Panc1 (cell line): ENCODE measurements at regions not wholly inside any gene's neighbourhood (a gene's known extent, or its start where the extent isn't known, plus 50 kb on each side); places are given as distances from the start of the nearest gene placed in this dataset.
A peak's percentile ranks its signal among the peaks of the same experiment; 100 is the strongest.

Experiments used
- ATAC-seq: fragments of 200-7000 bp; cut with Tn5 transposase; 2 replicates; pipeline ENCODE4 v1.9.1; 2020; ENCODE audit warnings: mild to moderate bottlenecking, moderate library complexity
- BruUV-seq: library from RNA; stranded (reverse); fragments of 400-500 nt; replicated peaks from 2 replicates; lab custom pipeline; 2021; lab: Mats Ljungman, UMichigan
- CTCF ChIA-PET: fragments of 300-600 bp; sonication (Branson Sonifier 250); formaldehyde crosslinking; loops from one replicate; lab custom pipeline; 2022; ENCODE audit warnings: antibody characterized with exemption; lab: Charles Lee
- POLR2A ChIA-PET: fragments of 300-600 bp; sonication (Branson Sonifier 250); formaldehyde crosslinking; loops from one replicate; lab custom pipeline; 2022; ENCODE audit warnings: antibody characterized with exemption; lab: Charles Lee
- DNase-seq: peaks from one replicate; pipeline ENCODE4 v3.0.0-alpha.2; 2010; ENCODE audit warnings: low read depth, low spot score
- H3K27ac ChIP-seq: 2 replicates; pipeline ENCODE4 v1.5.1; 2011; ENCODE audit warnings: mild to moderate bottlenecking, low read length, inconsistent platforms
- H3K27me3 ChIP-seq: fragments of 200-500 bp; sonication (Bioruptor generic); 2 replicates; pipeline ENCODE4 v1.6.0; 2014; ENCODE audit warnings: low read length, inconsistent platforms; ENCODE audit not compliant: control insufficient read depth, insufficient read depth
- H3K36me3 ChIP-seq: fragments of 200-500 bp; sonication (Bioruptor generic); 2 replicates; pipeline ENCODE4 v1.5.1; 2014; ENCODE audit warnings: inconsistent platforms, mild to moderate bottlenecking, low read length, moderate library complexity; ENCODE audit not compliant: control insufficient read depth, insufficient read depth
- H3K4me1 ChIP-seq: 2 replicates; pipeline ENCODE4 v1.5.1; 2011; ENCODE audit warnings: inconsistent platforms, mild to moderate bottlenecking, low read length, moderate library complexity; ENCODE audit not compliant: control insufficient read depth, insufficient read depth
- H3K4me3 ChIP-seq, 2 experiments: 2 replicates each; pipeline ENCODE4 v1.5.1; 2011 to 2012; ENCODE audit warnings: low read depth in 2 of 2, low read length in 2 of 2, mild to moderate bottlenecking in 2 of 2, inconsistent platforms in 1 of 2, moderate library complexity in 1 of 2
- H3K9me3 ChIP-seq: fragments of 200-500 bp; sonication (Bioruptor generic); 2 replicates; pipeline ENCODE4 v1.5.1; 2014; ENCODE audit warnings: low read depth, mild to moderate bottlenecking, inconsistent platforms, low read length, moderate library complexity; ENCODE audit not compliant: control insufficient read depth, insufficient read depth
- POLR2AphosphoS5 ChIP-seq: IDR thresholded peaks from 2 replicates; pipeline ENCODE4 v1.6.1; 2012; ENCODE audit warnings: mild to moderate bottlenecking, low read depth, low read length, moderate library complexity
- REST ChIP-seq, 2 experiments: IDR thresholded peaks; 2 replicates each; pipeline ENCODE4 v1.6.1; 2011 to 2012; ENCODE audit warnings: low read depth in 2 of 2, control low read depth in 1 of 2, low read length in 1 of 2, mild to moderate bottlenecking in 1 of 2, moderate library complexity in 1 of 2; ENCODE audit not compliant: insufficient read depth in 1 of 2
- SIN3A ChIP-seq: IDR thresholded peaks from 2 replicates; pipeline ENCODE4 v1.6.1; 2012; ENCODE audit warnings: low read depth, mild to moderate bottlenecking, low read length, moderate library complexity, borderline replicate concordance; ENCODE audit not compliant: insufficient read depth
- in situ Hi-C: cut with HindIII; loops from 2 replicates; pipeline ENCODE4 v1.10.0; 2016; ENCODE audit warnings: low sequenced_read_pairs, low pct_unique_long_range_greater_than_20kb
- intact Hi-C: fragments of 100-400 bp; cut with micrococcal nuclease; formaldehyde crosslinking; loops from one replicate; pipeline ENCODE4 v1.10.0; 2022; ENCODE audit not compliant: unreplicated experiment
- TF ChIP-seq, protein P1 (sequence below): fragments of 450-650 bp; IDR thresholded peaks from 2 replicates; pipeline ENCODE4 v1.5.1; 2017; ENCODE audit warnings: mild to moderate bottlenecking

DNA sequence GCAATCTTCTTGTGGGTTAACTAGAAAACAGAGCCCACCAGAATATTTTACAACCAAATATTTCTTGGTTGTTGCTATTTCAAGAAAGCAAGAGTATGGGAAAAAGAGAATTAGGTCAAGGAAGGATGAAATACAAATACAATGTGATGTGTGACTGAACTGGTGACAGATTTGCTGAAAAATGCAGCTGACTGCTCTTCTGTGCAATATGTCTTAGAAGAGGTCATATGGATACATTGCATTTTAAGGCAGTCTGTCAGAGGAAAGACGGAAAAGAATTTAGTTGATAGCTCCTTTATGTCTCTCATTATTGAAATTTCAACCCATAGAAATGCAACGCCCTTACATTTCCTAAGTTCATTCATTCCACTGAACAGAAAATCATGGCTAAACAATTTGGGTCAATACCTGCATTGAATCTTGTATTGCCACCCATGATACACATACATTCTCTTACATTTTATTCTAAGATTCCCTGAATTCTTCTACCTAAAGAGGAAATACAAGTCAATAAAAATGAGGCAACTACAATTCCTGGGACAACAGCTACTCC is 423.1 kb downstream of the ADAM29 start:
- no peak for DNase-seq
- ChIA-PET CTCF (no interaction called here), POLR2A (no interaction called here)
- Histone ChIP-seq H3K4me3 (no peak overlapping the region), H3K36me3 (no peaks in the 10 kb centered on the region), H3K27me3 (no peaks in the 10 kb centered on the region), H3K27ac (no peak overlapping the region), H3K9me3 (no peaks in the 10 kb centered on the region), H3K4me1 (no peaks in the 10 kb centered on the region)
- no peak for ATAC-seq
- BruUV-seq, result no TSS peak
- TF ChIP-seq, protein P1, sequence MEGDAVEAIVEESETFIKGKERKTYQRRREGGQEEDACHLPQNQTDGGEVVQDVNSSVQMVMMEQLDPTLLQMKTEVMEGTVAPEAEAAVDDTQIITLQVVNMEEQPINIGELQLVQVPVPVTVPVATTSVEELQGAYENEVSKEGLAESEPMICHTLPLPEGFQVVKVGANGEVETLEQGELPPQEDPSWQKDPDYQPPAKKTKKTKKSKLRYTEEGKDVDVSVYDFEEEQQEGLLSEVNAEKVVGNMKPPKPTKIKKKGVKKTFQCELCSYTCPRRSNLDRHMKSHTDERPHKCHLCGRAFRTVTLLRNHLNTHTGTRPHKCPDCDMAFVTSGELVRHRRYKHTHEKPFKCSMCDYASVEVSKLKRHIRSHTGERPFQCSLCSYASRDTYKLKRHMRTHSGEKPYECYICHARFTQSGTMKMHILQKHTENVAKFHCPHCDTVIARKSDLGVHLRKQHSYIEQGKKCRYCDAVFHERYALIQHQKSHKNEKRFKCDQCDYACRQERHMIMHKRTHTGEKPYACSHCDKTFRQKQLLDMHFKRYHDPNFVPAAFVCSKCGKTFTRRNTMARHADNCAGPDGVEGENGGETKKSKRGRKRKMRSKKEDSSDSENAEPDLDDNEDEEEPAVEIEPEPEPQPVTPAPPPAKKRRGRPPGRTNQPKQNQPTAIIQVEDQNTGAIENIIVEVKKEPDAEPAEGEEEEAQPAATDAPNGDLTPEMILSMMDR, result no peak
- TF ChIP-seq REST (IDR thresholded peaks at IDR 0.05; ENCODE audit: insufficient read depth in 1 of 2, low read depth in 2 of 2, low read length in 1 of 2) (no peak), SIN3A (no peak), POLR2AphosphoS5 (no peak)
- intact Hi-C loops, result no loop called here
- in situ Hi-C loops, result no loop called here

DNA sequence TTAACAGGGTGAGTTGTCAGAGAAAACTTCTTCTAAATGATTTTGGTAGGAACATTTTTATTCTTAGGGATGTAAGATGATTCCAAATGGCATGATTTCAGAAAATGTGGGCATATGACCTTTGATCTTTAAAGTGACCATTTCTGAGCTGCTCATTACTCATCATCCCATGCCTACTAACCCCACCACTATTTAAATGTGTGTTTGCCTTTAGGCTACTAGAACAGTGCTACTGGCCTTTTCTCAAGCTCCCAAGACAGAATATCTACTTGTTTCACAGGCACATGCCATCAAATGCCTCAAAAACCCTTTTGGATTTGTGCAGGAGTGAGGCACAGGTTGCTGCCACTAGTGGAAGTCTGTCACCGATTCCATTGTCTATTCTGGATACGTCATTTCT is 428.2 kb downstream of the ADAM29 start:
- H3K9me3 ChIP-seq, result no peaks in the 10 kb centered on the region
- TF ChIP-seq POLR2AphosphoS5, result no peak
- TF ChIP-seq SIN3A, result no peak
- TF ChIP-seq, protein P1, result no peak
- no peak overlapping the region for H3K27ac ChIP-seq
- no peak overlapping the region for H3K4me3 ChIP-seq
- no peaks in the 10 kb centered on the region for H3K36me3 ChIP-seq
- no TSS peak for BruUV-seq
- DNase-seq (peak; percentile 10), ATAC-seq (no peak)
- H3K27me3 ChIP-seq, result no peaks in the 10 kb centered on the region
- POLR2A ChIA-PET, result no interaction called here
- in situ Hi-C loops (no loop called here), intact Hi-C loops (no loop called here)
- CTCF ChIA-PET, result interaction anchor here (0.6 kb wide), 1 partner anchor 535 kb away, joined by 5 read pairs; no protein-coding TSS in a partner anchor
- no peaks in the 10 kb centered on the region for H3K4me1 ChIP-seq
